ENCODE measurements at regions not wholly inside any gene's neighbourhood (a gene's known extent, or its start where the extent isn't known, plus 50 kb on each side); places are given as distances from the start of the nearest gene placed in this dataset.

DNA sequence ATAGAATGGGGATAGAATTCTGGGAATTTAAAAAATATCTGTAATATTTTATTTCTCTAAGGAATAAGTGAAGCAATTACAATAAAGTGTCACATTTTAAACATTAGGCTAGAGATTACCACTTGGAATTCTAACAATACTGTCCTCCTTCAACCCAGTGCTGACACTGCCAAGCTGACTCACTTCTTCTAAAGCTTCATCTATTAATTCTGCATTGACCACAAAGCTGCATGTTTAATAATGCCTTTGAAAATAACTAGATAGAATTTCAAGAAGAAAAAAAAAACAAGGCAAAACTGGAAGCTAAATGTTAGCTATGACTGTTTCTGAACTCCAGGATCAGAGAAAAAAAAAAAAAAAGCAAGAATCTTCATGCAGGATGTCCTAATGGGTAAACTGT lies 970.7 kb upstream of the FBXO33 start:
- TF ChIP-seq, protein P1, sequence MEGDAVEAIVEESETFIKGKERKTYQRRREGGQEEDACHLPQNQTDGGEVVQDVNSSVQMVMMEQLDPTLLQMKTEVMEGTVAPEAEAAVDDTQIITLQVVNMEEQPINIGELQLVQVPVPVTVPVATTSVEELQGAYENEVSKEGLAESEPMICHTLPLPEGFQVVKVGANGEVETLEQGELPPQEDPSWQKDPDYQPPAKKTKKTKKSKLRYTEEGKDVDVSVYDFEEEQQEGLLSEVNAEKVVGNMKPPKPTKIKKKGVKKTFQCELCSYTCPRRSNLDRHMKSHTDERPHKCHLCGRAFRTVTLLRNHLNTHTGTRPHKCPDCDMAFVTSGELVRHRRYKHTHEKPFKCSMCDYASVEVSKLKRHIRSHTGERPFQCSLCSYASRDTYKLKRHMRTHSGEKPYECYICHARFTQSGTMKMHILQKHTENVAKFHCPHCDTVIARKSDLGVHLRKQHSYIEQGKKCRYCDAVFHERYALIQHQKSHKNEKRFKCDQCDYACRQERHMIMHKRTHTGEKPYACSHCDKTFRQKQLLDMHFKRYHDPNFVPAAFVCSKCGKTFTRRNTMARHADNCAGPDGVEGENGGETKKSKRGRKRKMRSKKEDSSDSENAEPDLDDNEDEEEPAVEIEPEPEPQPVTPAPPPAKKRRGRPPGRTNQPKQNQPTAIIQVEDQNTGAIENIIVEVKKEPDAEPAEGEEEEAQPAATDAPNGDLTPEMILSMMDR (IDR thresholded peaks at IDR 0.05; ENCODE audit: insufficient read depth, low read length, severe bottlenecking): no peak
- Histone ChIP-seq H3K27me3 (ENCODE audit: control insufficient read depth, insufficient read depth, low read length) (no peaks in the 10 kb centered on the region), H3K4me3 (ENCODE audit: low read depth, low read length) (no peak overlapping the region), H3K36me3 (ENCODE audit: control insufficient read depth, insufficient read depth, low read length) (no peaks in the 10 kb centered on the region)
- no peak for FAIRE-seq
- DNase-seq (ENCODE audit: low read depth): no peak

DNA sequence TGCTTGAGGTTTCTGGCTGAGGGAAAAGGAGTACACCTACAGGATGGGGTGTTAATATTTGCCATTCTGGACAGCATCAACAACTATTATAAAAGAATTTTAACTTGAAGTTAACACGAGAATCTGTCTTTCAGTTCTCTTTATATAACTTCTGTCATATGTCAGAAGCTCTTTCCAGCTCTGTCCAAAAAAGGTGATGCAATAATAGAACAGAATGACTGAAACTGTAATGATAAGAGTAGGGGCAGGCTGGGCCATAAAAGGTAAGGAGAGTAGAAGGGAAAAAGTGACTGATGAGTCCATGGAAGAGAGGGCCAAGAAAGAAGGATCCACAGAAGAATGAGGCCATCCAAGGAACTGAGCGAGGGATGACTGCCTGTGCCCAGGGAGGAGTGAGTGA lies 966.7 kb upstream of the FBXO33 start:
- TF ChIP-seq, protein P1 (IDR thresholded peaks at IDR 0.05; ENCODE audit: insufficient read depth, low read length, severe bottlenecking): no peak
- Histone ChIP-seq H3K4me3 (ENCODE audit: low read depth, low read length) (no peak overlapping the region), H3K36me3 (ENCODE audit: control insufficient read depth, insufficient read depth, low read length) (no peaks in the 10 kb centered on the region), H3K27me3 (ENCODE audit: control insufficient read depth, insufficient read depth, low read length) (no peaks in the 10 kb centered on the region)
- FAIRE-seq: no peak
- DNase-seq (ENCODE audit: low read depth): no peak

- no peaks in the 10 kb centered on the region for H3K27me3 ChIP-seq (ENCODE audit: control insufficient read depth, insufficient read depth, low read length)
- H3K36me3 ChIP-seq (ENCODE audit: control insufficient read depth, insufficient read depth, low read length): no peaks in the 10 kb centered on the region
- TF ChIP-seq, protein P1 (IDR thresholded peaks at IDR 0.05; ENCODE audit: insufficient read depth, low read length, severe bottlenecking): no peak
- FAIRE-seq: no peak
- H3K4me3 ChIP-seq (ENCODE audit: low read depth, low read length): no peak overlapping the region
- peak; percentile 13 for DNase-seq (ENCODE audit: low read depth)
Measured at GRCh38 chr14:40394634-40395340, 962.6 kb upstream of the FBXO33 start.

DNA sequence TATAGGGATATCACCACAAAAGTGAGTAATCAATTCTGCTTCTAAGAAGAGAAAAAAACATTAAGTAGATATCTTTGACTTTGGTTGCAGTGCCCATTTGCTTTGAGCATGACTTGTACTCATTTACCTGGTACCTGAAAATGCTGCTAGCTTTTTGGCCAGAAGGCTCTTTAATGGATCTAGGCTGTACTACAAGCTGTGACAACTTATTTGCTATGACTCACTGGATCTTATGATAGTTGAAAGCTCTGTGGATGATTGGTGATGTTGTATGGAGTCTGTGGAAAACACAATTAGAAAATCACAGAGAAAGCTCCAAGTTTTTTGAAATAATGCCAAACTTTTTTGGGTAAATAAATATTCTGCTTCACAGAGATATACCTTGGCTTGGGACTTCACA lies 960.9 kb upstream of the FBXO33 start:
- H3K27me3 ChIP-seq (ENCODE audit: control insufficient read depth, insufficient read depth, low read length): no peaks in the 10 kb centered on the region
- H3K36me3 ChIP-seq (ENCODE audit: control insufficient read depth, insufficient read depth, low read length): no peaks in the 10 kb centered on the region
- no peak overlapping the region for H3K4me3 ChIP-seq (ENCODE audit: low read depth, low read length)
- no peak for FAIRE-seq
- TF ChIP-seq, protein P1 (IDR thresholded peaks at IDR 0.05; ENCODE audit: insufficient read depth, low read length, severe bottlenecking): no peak
- DNase-seq (ENCODE audit: low read depth): peak; percentile 30

DNA sequence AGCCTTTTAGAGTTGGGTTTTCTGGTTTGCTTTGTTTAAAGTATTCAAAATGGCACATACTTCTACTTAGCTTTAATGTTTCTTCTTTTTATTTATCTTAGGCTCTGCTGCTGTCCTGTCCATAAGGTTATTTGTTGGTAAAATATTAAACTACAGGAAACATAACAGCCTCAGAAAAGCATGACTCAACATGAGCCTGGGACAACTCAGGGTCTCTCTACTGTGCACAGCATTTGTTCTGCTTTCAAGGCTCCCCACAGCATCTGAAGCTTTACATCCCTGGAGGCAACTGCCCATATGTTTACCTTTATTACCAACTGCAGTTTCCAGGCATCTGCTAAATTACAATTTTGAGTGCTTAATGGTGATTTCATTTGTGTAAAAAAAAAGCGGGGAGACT lies 954.2 kb upstream of the FBXO33 start:
- no peak for DNase-seq (ENCODE audit: low read depth)
- no peaks in the 10 kb centered on the region for H3K27me3 ChIP-seq (ENCODE audit: control insufficient read depth, insufficient read depth, low read length)
- TF ChIP-seq, protein P1 (IDR thresholded peaks at IDR 0.05; ENCODE audit: insufficient read depth, low read length, severe bottlenecking): no peak
- no peak for FAIRE-seq
- H3K4me3 ChIP-seq (ENCODE audit: low read depth, low read length): no peak overlapping the region
- no peaks in the 10 kb centered on the region for H3K36me3 ChIP-seq (ENCODE audit: control insufficient read depth, insufficient read depth, low read length)

DNA sequence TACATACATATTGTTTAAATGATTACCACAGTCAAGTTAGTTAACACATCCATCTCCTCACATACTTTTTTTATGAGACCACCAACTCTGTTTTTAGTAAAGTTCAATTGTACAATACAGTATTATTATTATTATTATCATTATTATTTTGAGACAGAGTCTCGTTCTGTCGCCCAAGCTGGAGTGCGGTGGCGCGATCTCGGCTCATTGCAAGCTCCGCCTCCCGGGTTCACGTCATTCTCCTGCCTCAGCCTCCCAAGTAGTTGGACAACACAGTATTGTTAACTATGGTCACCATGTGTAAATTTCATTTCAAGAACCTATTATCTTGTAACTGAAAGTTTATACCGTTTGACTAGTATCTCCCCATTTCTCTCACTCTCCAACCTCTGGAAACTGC lies 942.0 kb upstream of the FBXO33 start:
- TF ChIP-seq, protein P1 (IDR thresholded peaks at IDR 0.05; ENCODE audit: insufficient read depth, low read length, severe bottlenecking): no peak
- no peak for DNase-seq (ENCODE audit: low read depth)
- no peak overlapping the region for H3K4me3 ChIP-seq (ENCODE audit: low read depth, low read length)
- H3K27me3 ChIP-seq (ENCODE audit: control insufficient read depth, insufficient read depth, low read length): no peaks in the 10 kb centered on the region
- H3K36me3 ChIP-seq (ENCODE audit: control insufficient read depth, insufficient read depth, low read length): no peaks in the 10 kb centered on the region
- no peak for FAIRE-seq

All from bronchial epithelial cell (primary cell).